Heart left ventricle (tissue), 16 donors: ENCODE measurements at regions not wholly inside any gene's neighbourhood (a gene's known extent, or its start where the extent isn't known, plus 50 kb on each side); places are given as distances from the start of the nearest gene placed in this dataset.
"Not testable (repeated sequence)": the region's sequence is repeated elsewhere in the genome, so short reads cannot be mapped to it uniquely, and the experiment has no call there.

Source experiments
- ATAC-seq, 4 donors: fragments of 200-7000 bp; cut with Tn5 transposase; one replicate each; pipeline ENCODE4 v1.9.1; 2020 to 2022; ENCODE audit warnings: moderate library complexity in 4 of 4, mild to moderate bottlenecking in 3 of 4, moderate number of reproducible peaks in 1 of 4
- DNase-seq, 5 donors: peaks; one replicate each; pipeline ENCODE4 v3.0.0-alpha.2; 2020
- H3K27ac ChIP-seq, 12 donors: fragments of 200-600 bp; sonication (generic) in 4 of 12; one replicate each; pipeline versions ENCODE4 v1.5.0 to v1.8.0; 2016 to 2022; ENCODE audit warnings: mild to moderate bottlenecking in 2 of 12
- H3K27me3 ChIP-seq, 9 donors: fragments of 200-600 bp; sonication (generic) in 2 of 9; one replicate each; pipeline versions ENCODE4 v1.5.1 to v1.8.0; 2016 to 2022; ENCODE audit warnings: mild to moderate bottlenecking in 3 of 9
- H3K36me3 ChIP-seq, 9 donors: fragments of 200-600 bp; sonication (generic) in 2 of 9; one replicate each; pipeline versions ENCODE4 v1.5.0 to v1.8.0; 2018 to 2022; ENCODE audit warnings: mild to moderate bottlenecking in 2 of 9
- H3K4me1 ChIP-seq, 12 donors: fragments of 200-600 bp; sonication (generic) in 4 of 12; one replicate each; pipeline versions ENCODE4 v1.5.0 to v1.8.0; 2016 to 2022; ENCODE audit warnings: mild to moderate bottlenecking in 3 of 12
- H3K4me3 ChIP-seq, 12 donors: fragments of 200-600 bp; sonication (generic) in 4 of 12; one replicate each; pipeline versions ENCODE4 v1.5.0 to v1.8.0; 2017 to 2022; ENCODE audit warnings: mild to moderate bottlenecking in 9 of 12, moderate library complexity in 4 of 12
- H3K9me3 ChIP-seq, 12 donors: fragments of 200-600 bp; sonication (generic) in 4 of 12; one replicate each; pipeline versions ENCODE4 v1.5.0 to v1.8.0; 2016 to 2022; ENCODE audit warnings: mild to moderate bottlenecking in 1 of 12
- POLR2A ChIP-seq, 2 donors: fragments of 450-650 bp; IDR thresholded peaks; one replicate each; pipeline ENCODE4 v1.6.1; 2017; ENCODE audit warnings: antibody characterized with exemption in 2 of 2, mild to moderate bottlenecking in 2 of 2, moderate library complexity in 2 of 2
- whole genome bisulfite sequencing, 4 donors: extraction: QIAGEN DNeasy Blood & Tissue Kit in 2 of 4; methylation state at CpG; one replicate each; pipeline versions ENCODE4 v1.1.5 to v1.1.7; 2013 to 2018; 5-methylcytosine and 5-hydroxymethylcytosine counted together
- intact Hi-C, 10 donors: fragments of 100-400 bp; cut with DNase I; formaldehyde crosslinking; loops; one replicate each; pipeline versions ENCODE4 v1.11.1 to v1.14.2; 2022
- TF ChIP-seq, protein P1 (sequence below), 12 donors: fragments of 200-600 bp; sonication (generic) in 4 of 12; IDR thresholded peaks; one replicate each; pipeline versions ENCODE4 v1.5.0 to v1.8.0; 2018 to 2022; ENCODE audit warnings: antibody characterized with exemption in 12 of 12, mild to moderate bottlenecking in 5 of 12
- donor health status: ischemic (EF 13 %, LVEDD 7.1; RV severe dilation, severe dysfunction).
- donor health status: healthy with polysubstance abuse.
- donor health status: DM: no; HTN: yes; CAD: no.
- donor health status: DM: no; HTN: no; CAD: no.
- donor health status: ischemic (EF 25% LVEDD 6.9; RV normal size, moderate dysfunction).
- donor health status: ischemic (EF 25% LVEDD 5.7; RV mildly dilated, moderate dysfunction).
- donor health status: healthy.
- donor health status: DM: yes; HTN: yes; CAD: no.
- donor health status: ischemic (EF 35%, LVEDD 5.7; RV mildly dilated, moderate dysfunction).
- donor health status: nonischemic (EF 11% LVEDD 7.7; RV severe dilation, severe dysfunction).
- donor health status: DM: yes; HTN: yes; CAD: no.
- donor health status: PGD.
- donor health status: ischemic (EF 29% LVEDD 5.4; RV normal size, mild dysfunction).
- donor health status: nonischemic (EF 23%, LVEDD 6.1; RV moderate dilation, normal function).

GRCh38 chr2:172308253-172308935, 119.0 kb upstream of the ITGA6 start:
- Histone ChIP-seq H3K9me3 (no peaks in the 10 kb centered on the region), H3K27ac (peak overlapping the region in 10 of 12 donors; percentile 7 to 67 (median 54)), H3K4me3 (no peak overlapping the region), H3K36me3 (no peaks in the 10 kb centered on the region), H3K27me3 (no peaks in the 10 kb centered on the region), H3K4me1 (peaks cover 0 to 40% (median 12%) of the 10 kb centered on the region in 12 donors)
- peak; percentile 29 to 71 (median 55) for ATAC-seq
- TF ChIP-seq POLR2A (IDR thresholded peaks at IDR 0.05), result no peak
- TF ChIP-seq, protein P1, sequence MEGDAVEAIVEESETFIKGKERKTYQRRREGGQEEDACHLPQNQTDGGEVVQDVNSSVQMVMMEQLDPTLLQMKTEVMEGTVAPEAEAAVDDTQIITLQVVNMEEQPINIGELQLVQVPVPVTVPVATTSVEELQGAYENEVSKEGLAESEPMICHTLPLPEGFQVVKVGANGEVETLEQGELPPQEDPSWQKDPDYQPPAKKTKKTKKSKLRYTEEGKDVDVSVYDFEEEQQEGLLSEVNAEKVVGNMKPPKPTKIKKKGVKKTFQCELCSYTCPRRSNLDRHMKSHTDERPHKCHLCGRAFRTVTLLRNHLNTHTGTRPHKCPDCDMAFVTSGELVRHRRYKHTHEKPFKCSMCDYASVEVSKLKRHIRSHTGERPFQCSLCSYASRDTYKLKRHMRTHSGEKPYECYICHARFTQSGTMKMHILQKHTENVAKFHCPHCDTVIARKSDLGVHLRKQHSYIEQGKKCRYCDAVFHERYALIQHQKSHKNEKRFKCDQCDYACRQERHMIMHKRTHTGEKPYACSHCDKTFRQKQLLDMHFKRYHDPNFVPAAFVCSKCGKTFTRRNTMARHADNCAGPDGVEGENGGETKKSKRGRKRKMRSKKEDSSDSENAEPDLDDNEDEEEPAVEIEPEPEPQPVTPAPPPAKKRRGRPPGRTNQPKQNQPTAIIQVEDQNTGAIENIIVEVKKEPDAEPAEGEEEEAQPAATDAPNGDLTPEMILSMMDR (IDR thresholded peaks at IDR 0.05), result peak in 1 of 12 donors; percentile 9
- peak in 2 of 5 donors; percentile 26 to 55 for DNase-seq
- intact Hi-C loops, result loop anchor here in 1 of 10 donors (5.0 kb wide), 1 partner anchor 56 kb away; no protein-coding TSS in a partner anchor
- 40 to 53% (median 48%) methylated on average over 7 to 9 of the region's 9 CpGs for WGBS, 4 donors

DNA sequence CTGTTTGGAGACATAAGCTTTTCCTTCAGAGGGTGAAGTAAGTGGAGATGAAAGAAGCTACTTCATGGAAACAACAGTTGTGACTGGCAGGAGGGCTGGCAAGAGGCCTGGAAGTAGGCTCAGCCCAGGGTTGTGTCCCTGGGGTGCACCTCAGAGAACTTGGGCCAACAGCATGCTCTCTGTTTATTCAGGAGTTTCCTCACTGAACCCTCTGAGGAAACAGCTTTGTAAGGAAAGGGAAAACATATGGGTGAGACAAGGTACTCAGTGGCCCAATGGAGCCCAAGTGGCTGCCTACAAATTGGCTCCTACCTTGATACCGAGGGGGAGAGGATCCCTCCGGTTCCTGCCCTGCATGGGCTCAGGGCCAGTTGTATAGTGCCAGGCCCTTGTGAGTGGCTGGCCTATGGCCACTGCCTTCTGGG, 115.5 kb upstream of the ITGA6 start:
- H3K27ac ChIP-seq, result peak overlapping the region in 10 of 12 donors; percentile 33 to 75 (median 63)
- WGBS, 4 donors, result 24 to 66% (median 53%) methylated on average over 2 of the region's 2 CpGs
- TF ChIP-seq POLR2A (IDR thresholded peaks at IDR 0.05), result no peak
- TF ChIP-seq, protein P1 (IDR thresholded peaks at IDR 0.05), result no peak
- peak; percentile 44 to 74 (median 66) for ATAC-seq
- no peaks in the 10 kb centered on the region for H3K36me3 ChIP-seq
- H3K4me3 ChIP-seq, result no peak overlapping the region
- H3K27me3 ChIP-seq, result no peaks in the 10 kb centered on the region
- no peaks in the 10 kb centered on the region for H3K9me3 ChIP-seq
- H3K4me1 ChIP-seq, result peaks cover 0 to 40% (median 12%) of the 10 kb centered on the region in 12 donors
- intact Hi-C loops, result loop anchor here in 1 of 10 donors (5.0 kb wide), 1 partner anchor 85 kb away; no protein-coding TSS in a partner anchor
- peak in 4 of 5 donors; percentile 32 to 49 (median 42) for DNase-seq

GRCh38 chr2:172313715-172314341, 113.6 kb upstream of the ITGA6 start:
- H3K27ac ChIP-seq, result peak overlapping the region in 1 of 12 donors; percentile 0
- H3K27me3 ChIP-seq, result no peaks in the 10 kb centered on the region
- DNase-seq, result no peak
- no peaks in the 10 kb centered on the region for H3K36me3 ChIP-seq
- intact Hi-C loops, result loop anchor here in 1 of 10 donors (5.0 kb wide), 1 partner anchor 83 kb away; no protein-coding TSS in a partner anchor
- no peak for ATAC-seq
- TF ChIP-seq POLR2A (IDR thresholded peaks at IDR 0.05), result no peak
- TF ChIP-seq, protein P1 (IDR thresholded peaks at IDR 0.05), result no peak
- 68 to 72% (median 69%) methylated on average over 8 of the region's 8 CpGs for WGBS, 4 donors
- H3K4me1 ChIP-seq, result peaks cover 0 to 22% (median 1%) of the 10 kb centered on the region in 12 donors
- no peaks in the 10 kb centered on the region for H3K9me3 ChIP-seq
- no peak overlapping the region for H3K4me3 ChIP-seq

DNA sequence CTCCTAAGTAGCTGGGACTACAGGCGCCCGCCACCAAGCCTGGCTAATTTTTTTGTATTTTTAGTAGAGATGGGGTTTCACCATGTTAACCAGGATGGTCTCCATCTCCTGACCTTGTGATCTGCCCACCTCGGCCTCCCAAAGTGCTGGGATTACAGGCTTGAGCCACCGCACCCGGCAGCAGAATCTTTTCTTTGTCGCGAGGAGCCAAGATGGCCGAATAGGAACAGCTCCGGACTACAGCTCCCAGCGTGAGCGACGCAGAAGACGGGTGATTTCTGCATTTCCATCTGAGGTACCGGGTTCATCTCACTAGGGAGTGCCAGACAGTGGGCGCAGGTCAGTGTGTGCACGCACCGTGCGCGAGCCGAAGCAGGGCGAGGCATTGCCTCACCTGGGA, 112.3 kb upstream of the ITGA6 start:
- H3K27me3 ChIP-seq, H3K27ac ChIP-seq, H3K9me3 ChIP-seq, H3K4me3 ChIP-seq, ATAC-seq, H3K36me3 ChIP-seq, intact Hi-C loops, DNase-seq: not testable (repeated sequence)
- peaks cover 0 to 16% (median 0%) of the 10 kb centered on the region in 12 donors for H3K4me1 ChIP-seq
- 67 to 97% (median 79%) methylated on average over 5 to 13 of the region's 21 CpGs for WGBS, 4 donors
